OCI-LY3 (cell line): ENCODE measurements at regions not wholly inside any gene's neighbourhood (a gene's known extent, or its start where the extent isn't known, plus 50 kb on each side); places are given as distances from the start of the nearest gene placed in this dataset.

Experiments
- CTCF ChIP-seq: fragments of 200-600, 300-600 bp; sonication (generic); IDR thresholded peaks from 2 replicates; pipeline ENCODE4 v1.5.1; 2014; ENCODE audit warnings: antibody characterized with exemption, low read length, low read depth
- EZH2phosphoT487 ChIP-seq: fragments of 200-600 bp; shearing (Covaris generic); IDR thresholded peaks from 2 replicates; pipeline ENCODE4 v1.6.1; 2018; ENCODE audit warnings: antibody characterized with exemption, mixed run types, low read depth

GRCh38 chr4:66964467-66964866 lies 580.8 kb downstream of the CENPC start:
- TF ChIP-seq CTCF (no peak), EZH2phosphoT487 (no peak)
